Tibial nerve (tissue), 4 donors: ENCODE measurements at regions not wholly inside any gene's neighbourhood (a gene's known extent, or its start where the extent isn't known, plus 50 kb on each side); places are given as distances from the start of the nearest gene placed in this dataset.

Experiments used
- EP300 ChIP-seq, 2 donors: sonication (generic); formaldehyde crosslinking; IDR thresholded peaks; one replicate each; pipeline ENCODE4 v1.6.1; 2017; ENCODE audit warnings: antibody characterized with exemption in 2 of 2, mild to moderate bottlenecking in 1 of 2
- POLR2A ChIP-seq, 2 donors: fragments of 450-650 bp; IDR thresholded peaks; one replicate each; pipeline ENCODE4 v1.6.1; 2017; ENCODE audit warnings: antibody characterized with exemption in 2 of 2, mild to moderate bottlenecking in 2 of 2, moderate library complexity in 2 of 2
- TF ChIP-seq, protein P1 (sequence below), 5 experiments: fragments of 200-600 bp in 3 of 5; fragments of 450-650 bp in 2 of 5; sonication (generic) in 3 of 5; IDR thresholded peaks; one replicate each; pipeline ENCODE4 v1.5.1; 2016 to 2019; ENCODE audit warnings: antibody characterized with exemption in 5 of 5, mild to moderate bottlenecking in 3 of 5, moderate library complexity in 2 of 5

GRCh38 chr4:126595643-126596042, 1037.1 kb upstream of the INTU start:
- TF ChIP-seq, protein P1, sequence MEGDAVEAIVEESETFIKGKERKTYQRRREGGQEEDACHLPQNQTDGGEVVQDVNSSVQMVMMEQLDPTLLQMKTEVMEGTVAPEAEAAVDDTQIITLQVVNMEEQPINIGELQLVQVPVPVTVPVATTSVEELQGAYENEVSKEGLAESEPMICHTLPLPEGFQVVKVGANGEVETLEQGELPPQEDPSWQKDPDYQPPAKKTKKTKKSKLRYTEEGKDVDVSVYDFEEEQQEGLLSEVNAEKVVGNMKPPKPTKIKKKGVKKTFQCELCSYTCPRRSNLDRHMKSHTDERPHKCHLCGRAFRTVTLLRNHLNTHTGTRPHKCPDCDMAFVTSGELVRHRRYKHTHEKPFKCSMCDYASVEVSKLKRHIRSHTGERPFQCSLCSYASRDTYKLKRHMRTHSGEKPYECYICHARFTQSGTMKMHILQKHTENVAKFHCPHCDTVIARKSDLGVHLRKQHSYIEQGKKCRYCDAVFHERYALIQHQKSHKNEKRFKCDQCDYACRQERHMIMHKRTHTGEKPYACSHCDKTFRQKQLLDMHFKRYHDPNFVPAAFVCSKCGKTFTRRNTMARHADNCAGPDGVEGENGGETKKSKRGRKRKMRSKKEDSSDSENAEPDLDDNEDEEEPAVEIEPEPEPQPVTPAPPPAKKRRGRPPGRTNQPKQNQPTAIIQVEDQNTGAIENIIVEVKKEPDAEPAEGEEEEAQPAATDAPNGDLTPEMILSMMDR (IDR thresholded peaks at IDR 0.05), result no peak
- TF ChIP-seq POLR2A (IDR thresholded peaks at IDR 0.05) (no peak), EP300 (IDR thresholded peaks at IDR 0.05) (no peak)
